GM19023 (cell line): ENCODE measurements at regions not wholly inside any gene's neighbourhood (a gene's known extent, or its start where the extent isn't known, plus 50 kb on each side); places are given as distances from the start of the nearest gene placed in this dataset.
"Not testable (repeated sequence)": the region's sequence is repeated elsewhere in the genome, so short reads cannot be mapped to it uniquely, and the experiment has no call there.

ENCODE experiments used
- ATAC-seq: cut with Tn5 transposase; IDR thresholded peaks from one replicate; pipeline ENCODE4 v1.9.1; 2021; ENCODE audit warnings: mild to moderate bottlenecking, moderate library complexity; ENCODE audit not compliant: unreplicated experiment

- no peak for ATAC-seq
Observed at GRCh38 chrX:94814216-94814615, 1140.2 kb downstream of the FAM133A start.

GRCh38 chrX:94830717-94831116 lies 1156.7 kb downstream of the FAM133A start:
- ATAC-seq, result no peak

DNA sequence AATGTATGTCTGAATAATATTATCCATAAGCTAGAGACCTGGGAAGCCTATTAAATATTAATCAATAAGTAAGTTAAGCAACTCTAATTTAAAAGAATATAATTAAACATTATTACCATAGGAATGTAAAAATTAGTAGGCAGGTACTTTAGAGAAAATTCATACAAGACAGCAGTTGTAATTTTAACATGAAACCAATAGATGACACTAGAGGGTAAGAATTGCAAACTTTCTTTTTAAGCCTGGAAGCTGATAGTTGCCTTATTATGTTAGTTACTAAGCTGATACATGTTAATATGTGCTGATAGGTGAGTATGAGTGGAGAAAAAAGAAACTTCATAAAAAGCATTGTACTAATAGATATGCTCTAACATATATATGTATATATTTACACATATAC lies 1157.4 kb downstream of the FAM133A start:
- ATAC-seq, result no peak

DNA sequence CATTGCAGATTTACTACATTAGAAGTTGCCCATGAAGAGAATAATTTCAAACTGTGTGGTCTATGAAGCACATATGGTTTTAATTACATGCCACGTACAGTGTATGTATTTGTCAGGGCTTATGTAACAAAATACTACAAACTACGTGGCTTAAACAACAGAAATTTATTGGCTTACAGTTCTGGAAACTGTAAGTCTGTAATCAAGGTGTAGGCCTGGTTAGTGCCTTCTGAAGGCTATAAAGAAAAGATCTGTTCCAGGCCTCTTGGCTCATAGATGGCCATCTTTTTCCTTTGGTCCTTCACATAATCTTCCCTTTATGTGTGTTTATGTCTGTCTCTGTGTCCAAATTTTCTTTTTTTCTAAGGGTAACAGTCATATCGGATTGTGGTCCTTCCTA lies 1160.2 kb downstream of the FAM133A start:
- ATAC-seq, result no peak

- no peak for ATAC-seq
Observed at GRCh38 chrX:94850811-94851210, 1176.8 kb downstream of the FAM133A start.

- ATAC-seq, result no peak
Observed at GRCh38 chrX:94854251-94854650, 1180.2 kb downstream of the FAM133A start.

- not testable (repeated sequence) for ATAC-seq
Observed at GRCh38 chrX:94862470-94862869, 1188.5 kb downstream of the FAM133A start.

DNA sequence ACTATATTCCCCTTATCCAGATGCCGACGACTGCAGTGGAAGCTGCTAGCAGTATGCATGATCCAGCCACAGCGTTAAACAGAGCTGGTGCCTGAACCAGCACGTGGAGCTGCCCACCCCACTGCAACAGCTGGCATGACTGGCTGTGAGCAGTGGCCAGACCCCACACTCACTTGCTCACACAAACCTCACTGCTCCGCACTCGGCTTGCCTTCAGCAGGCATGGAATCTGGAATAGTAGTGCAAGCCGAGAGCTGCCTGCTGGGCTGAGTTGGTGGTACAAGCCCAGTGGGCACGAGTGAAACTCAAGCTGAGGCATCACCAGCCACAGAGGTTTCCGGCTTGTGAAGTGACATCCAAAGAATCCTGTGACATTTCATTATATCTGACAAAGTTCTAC lies 1197.6 kb downstream of the FAM133A start:
- ATAC-seq, result no peak

GRCh38 chrX:94901849-94902248 lies 1227.8 kb downstream of the FAM133A start:
- ATAC-seq, result no peak

DNA sequence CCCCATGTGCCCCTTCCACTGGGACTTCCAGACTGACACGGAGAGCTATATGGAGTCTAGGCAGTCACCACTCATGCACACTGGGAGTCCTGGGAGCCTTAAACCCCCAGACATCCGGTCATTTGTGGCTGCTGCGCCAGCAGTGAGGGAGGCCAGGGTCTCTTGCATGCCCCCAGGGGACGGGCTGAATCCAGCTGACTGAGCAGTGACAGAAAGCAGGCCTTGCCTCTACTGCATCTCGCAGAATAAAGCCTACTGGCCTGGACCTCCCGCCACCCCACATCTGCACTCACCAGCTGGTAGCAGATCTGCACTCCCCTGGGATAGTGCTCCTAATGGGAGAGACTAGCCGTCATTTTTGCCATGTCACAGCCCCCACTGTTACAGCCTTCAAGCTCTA lies 1234.2 kb downstream of the FAM133A start:
- no peak for ATAC-seq

DNA sequence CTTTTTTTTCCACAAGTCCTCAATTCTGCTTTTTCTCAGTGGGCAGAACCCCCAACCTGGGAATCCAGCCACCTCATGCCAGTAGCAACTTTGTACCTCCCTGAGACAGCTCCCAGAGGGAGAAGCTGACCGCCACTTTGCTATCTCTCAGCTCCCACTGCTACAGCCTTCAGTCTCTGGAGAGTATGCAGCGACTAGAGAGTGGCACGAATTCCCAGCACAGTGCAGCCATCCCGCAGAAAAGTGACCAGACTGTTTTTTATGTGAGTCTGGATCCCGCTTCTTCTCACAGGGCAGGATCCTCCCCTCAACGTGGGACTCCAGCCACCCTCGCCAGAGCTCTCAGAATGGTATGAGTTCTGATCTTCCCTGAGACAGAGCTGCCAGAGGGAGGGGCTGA lies 1234.6 kb downstream of the FAM133A start:
- no peak for ATAC-seq

DNA sequence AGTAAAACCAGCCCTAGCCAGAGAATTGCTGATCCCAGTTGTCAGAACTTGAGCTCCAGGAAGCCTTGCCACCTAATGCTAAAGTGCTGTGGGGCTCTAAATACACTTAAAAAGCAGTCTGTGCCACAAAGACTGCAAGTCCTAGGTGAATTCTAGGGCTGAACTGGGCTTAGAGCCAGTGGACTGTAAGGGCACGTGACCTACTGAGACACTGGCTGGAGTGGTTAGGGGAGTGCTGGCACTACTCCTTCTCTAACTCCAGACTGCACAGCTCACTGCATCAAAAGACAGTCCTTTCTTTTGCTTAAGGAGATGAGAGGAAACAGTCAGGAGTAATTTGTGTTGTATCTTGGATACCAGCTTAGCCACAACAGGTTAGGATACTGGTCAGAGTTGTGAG lies 1240.2 kb downstream of the FAM133A start:
- no peak for ATAC-seq

- no peak for ATAC-seq
Observed at GRCh38 chrX:94932278-94932965, 1258.4 kb downstream of the FAM133A start.

GRCh38 chrX:94936722-94937121 lies 1262.7 kb downstream of the FAM133A start:
- ATAC-seq, result no peak

DNA sequence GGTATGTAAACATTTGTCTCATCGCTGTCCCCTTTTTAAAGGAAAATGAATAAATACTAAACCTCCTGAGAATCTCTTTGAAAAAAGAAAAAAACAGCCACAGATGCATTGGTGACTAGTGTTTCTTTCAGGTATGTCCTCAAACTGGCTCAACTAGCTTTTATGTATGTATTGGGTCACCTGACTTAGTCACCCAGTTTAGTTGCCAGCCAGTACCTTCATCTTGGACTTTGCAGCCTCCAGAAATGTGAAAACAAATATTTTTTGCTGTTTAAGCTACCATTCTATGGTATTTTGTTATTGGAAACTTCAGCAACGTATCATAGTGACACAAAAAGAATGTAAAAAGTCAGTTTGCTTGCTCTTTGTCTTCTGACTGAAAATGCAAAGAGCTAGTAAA lies 1263.5 kb downstream of the FAM133A start:
- no peak for ATAC-seq

GRCh38 chrX:94942603-94943002 lies 1268.6 kb downstream of the FAM133A start:
- no peak for ATAC-seq

DNA sequence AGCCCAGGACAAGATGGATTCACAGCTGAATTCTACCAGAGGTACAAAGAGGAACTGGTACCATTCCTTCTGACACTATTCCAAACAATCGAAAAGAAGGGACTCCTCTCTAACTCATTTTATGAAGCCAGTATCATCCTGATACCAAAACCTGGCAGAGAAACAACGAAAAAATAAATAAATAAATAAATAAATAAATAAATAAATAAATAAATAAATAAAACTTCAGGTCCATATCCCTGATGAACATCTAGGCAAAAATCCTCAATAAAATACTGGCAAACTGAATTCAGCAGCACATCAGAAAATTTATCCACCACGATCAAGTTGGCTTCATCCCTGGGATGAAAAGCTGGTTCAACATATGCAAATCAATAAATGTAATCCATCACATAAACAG lies 1272.1 kb downstream of the FAM133A start:
- ATAC-seq, result not testable (repeated sequence)

DNA sequence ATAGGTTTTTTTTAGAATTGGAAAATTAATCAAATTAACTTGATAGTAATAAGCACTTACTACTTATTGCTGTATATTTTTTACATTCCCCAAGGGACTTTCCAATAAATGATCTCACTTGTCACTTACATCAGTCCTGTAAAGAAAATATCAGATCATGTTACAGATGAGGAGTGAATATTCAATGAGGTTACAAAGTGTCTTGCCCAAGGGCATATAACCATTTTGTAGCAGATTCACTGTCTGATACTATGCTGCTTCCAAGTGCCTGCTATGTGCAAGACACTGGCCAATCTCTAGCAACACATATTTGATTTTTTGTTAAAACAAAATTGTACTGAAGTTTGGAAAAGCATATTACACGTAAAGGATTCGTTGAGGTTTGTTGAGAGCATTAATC lies 1287.7 kb downstream of the FAM133A start:
- ATAC-seq, result no peak

DNA sequence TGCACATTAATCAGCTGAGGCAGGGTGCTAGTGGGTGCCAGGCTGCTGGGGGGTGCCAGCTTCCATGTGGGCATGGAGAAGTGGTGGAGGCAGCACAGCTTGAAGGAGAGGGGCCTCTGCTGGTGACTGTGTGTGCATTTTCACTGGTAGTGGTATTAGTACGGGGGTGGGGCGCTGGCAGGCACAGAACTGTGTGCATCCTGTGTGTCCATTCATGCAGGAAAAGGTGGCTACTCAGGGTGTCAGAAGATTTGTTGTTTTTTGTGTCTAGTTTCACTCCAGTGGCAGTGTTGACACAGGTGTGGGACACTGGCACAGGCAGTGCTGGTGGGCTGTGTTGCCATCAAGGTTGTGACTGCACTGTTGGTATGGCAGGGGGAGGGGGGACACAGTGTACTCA lies 1303.6 kb downstream of the FAM133A start:
- no peak for ATAC-seq

- no peak for ATAC-seq
Observed at GRCh38 chrX:94977986-94978385, 1304.0 kb downstream of the FAM133A start.
